Keratinocyte (primary cell): ENCODE measurements at regions not wholly inside any gene's neighbourhood (a gene's known extent, or its start where the extent isn't known, plus 50 kb on each side); places are given as distances from the start of the nearest gene placed in this dataset.

ENCODE experiments used
- DNase-seq: peaks from one replicate; pipeline ENCODE4 v3.0.0-alpha.2; 2011; ENCODE audit warnings: low read depth, missing footprints, low spot score
- FAIRE-seq: peaks from 2 replicates; lab custom pipeline; 2011; peaks lifted over from hg19 to GRCh38; lab: Jason Lieb, UNC
- H2AFZ ChIP-seq: 2 replicates; pipeline ENCODE4 v1.6.0; 2012; ENCODE audit warnings: low read length, control low read depth, inconsistent platforms; ENCODE audit not compliant: control insufficient read depth
- H3K27ac ChIP-seq: 2 replicates; pipeline ENCODE4 v1.5.1; 2011; ENCODE audit warnings: low read length; ENCODE audit not compliant: control insufficient read depth, insufficient read depth
- H3K27me3 ChIP-seq: 3 replicates; pipeline ENCODE4 v1.6.0; 2011; ENCODE audit warnings: low read length; ENCODE audit not compliant: control insufficient read depth, insufficient read depth; ENCODE audit errors: extremely low read depth
- H3K36me3 ChIP-seq, 2 experiments: 2 replicates in 1 of 2; 3 replicates in 1 of 2; pipeline ENCODE4 v1.5.1; 2011; ENCODE audit warnings: low read length in 2 of 2, mild to moderate bottlenecking in 1 of 2; ENCODE audit not compliant: control insufficient read depth in 2 of 2, insufficient read depth in 2 of 2; ENCODE audit errors: extremely low read depth in 1 of 2
- H3K4me1 ChIP-seq: 3 replicates; pipeline ENCODE4 v1.5.1; 2011; ENCODE audit warnings: low read length; ENCODE audit not compliant: control insufficient read depth, insufficient read depth; ENCODE audit errors: extremely low read depth
- H3K4me2 ChIP-seq: 3 replicates; pipeline ENCODE4 v1.6.0; 2011; ENCODE audit warnings: low read depth, low read length; ENCODE audit not compliant: control insufficient read depth, insufficient read depth; ENCODE audit errors: extremely low read depth
- H3K4me3 ChIP-seq, 3 experiments: fragments of 200-600 bp in 1 of 3; sonication (generic) in 1 of 3; 2 replicates in 2 of 3; 3 replicates in 1 of 3; pipeline ENCODE4 v1.5.1; 2011 to 2016; ENCODE audit warnings: low read length in 3 of 3, mild to moderate bottlenecking in 3 of 3, control low read depth in 2 of 3, inconsistent platforms in 1 of 3, low read depth in 1 of 3, mixed read lengths in 1 of 3, mixed run types in 1 of 3, moderate library complexity in 1 of 3; ENCODE audit not compliant: control insufficient read depth in 2 of 3, insufficient read depth in 2 of 3; ENCODE audit errors: extremely low read depth in 1 of 3
- H3K79me2 ChIP-seq: 2 replicates; pipeline ENCODE4 v1.6.0; 2012; ENCODE audit warnings: low read length; ENCODE audit not compliant: control insufficient read depth, insufficient read depth
- H3K9ac ChIP-seq: 3 replicates; pipeline ENCODE4 v1.6.0; 2011; ENCODE audit warnings: low read length; ENCODE audit not compliant: control insufficient read depth, insufficient read depth; ENCODE audit errors: extremely low read depth
- H3K9me1 ChIP-seq: 3 replicates; pipeline ENCODE4 v1.6.0; 2011; ENCODE audit warnings: low read length; ENCODE audit not compliant: control insufficient read depth, insufficient read depth; ENCODE audit errors: extremely low read depth
- H3K9me3 ChIP-seq: 2 replicates; pipeline ENCODE4 v1.5.1; 2012; ENCODE audit warnings: low read depth, low read length; ENCODE audit not compliant: control insufficient read depth
- H4K20me1 ChIP-seq: 3 replicates; pipeline ENCODE4 v1.6.0; 2011; ENCODE audit warnings: low read length; ENCODE audit not compliant: control insufficient read depth, insufficient read depth; ENCODE audit errors: extremely low read depth
- CTCF ChIP-seq, 3 experiments: IDR thresholded peaks in 1 of 3; conservative IDR thresholded peaks in 1 of 3; optimal IDR thresholded peaks in 1 of 3; 2 replicates in 2 of 3; 3 replicates in 1 of 3; pipeline versions ENCODE3 to v1.5.1; 2011; ENCODE audit warnings: low read length in 3 of 3, mild to moderate bottlenecking in 3 of 3, moderate library complexity in 2 of 3, control low read depth in 1 of 3, inconsistent platforms in 1 of 3; ENCODE audit not compliant: insufficient read depth in 2 of 3; ENCODE audit errors: extremely low read depth in 1 of 3
- EZH2 ChIP-seq: IDR thresholded peaks from one replicate; pipeline ENCODE4 v1.6.1; 2012; ENCODE audit warnings: inconsistent platforms, mild to moderate bottlenecking, low read length, moderate library complexity
- dilution Hi-C: fragments of 300-500 bp; cut with MboI; formaldehyde crosslinking; loops from one replicate; pipeline ENCODE4 v1.7.0; 2020; ENCODE audit warnings: low sequenced_read_pairs; ENCODE audit not compliant: extremely low pct_ligation_motif_present
- small RNA-seq, 3 experiments: library from RNA; depleted of rRNA; stranded (forward); fragments of <200 nt; gene quantifications; one replicate each; pipeline ENCODE3, GENCODE V24; 2012; ENCODE audit warnings: low read depth in 3 of 3, low replicate concordance in 1 of 3; ENCODE audit not compliant: insufficient read length in 3 of 3

- no peaks in the 10 kb centered on the region for H3K9me1 ChIP-seq
- no peaks in the 10 kb centered on the region for H4K20me1 ChIP-seq
- no peak overlapping the region for H3K27ac ChIP-seq
- no peak overlapping the region for H3K4me3 ChIP-seq
- H3K4me2 ChIP-seq = no peak overlapping the region
- no peaks in the 10 kb centered on the region for H3K4me1 ChIP-seq
- H3K27me3 ChIP-seq = no peaks in the 10 kb centered on the region
- no peak overlapping the region for H2AFZ ChIP-seq
- no peaks in the 10 kb centered on the region for H3K79me2 ChIP-seq
- no peak for TF ChIP-seq EZH2
- TF ChIP-seq CTCF (optimal IDR thresholded peaks at IDR 0.05 in 1 of 3, IDR thresholded peaks at IDR 0.05 in 1 of 3, conservative IDR thresholded peaks at IDR 0.05 in 1 of 3; ENCODE audit: extremely low read depth in 1 of 3, insufficient read depth in 2 of 3, low read length in 3 of 3) = no peak
- dilution Hi-C loops = no loop called here
- no peak overlapping the region for H3K9ac ChIP-seq
- no peaks in the 10 kb centered on the region for H3K36me3 ChIP-seq
- H3K9me3 ChIP-seq = no peaks in the 10 kb centered on the region
- DNase-seq (no peak), FAIRE-seq (no peak)
Observed at GRCh38 chr14:51807356-51807755, 53.1 kb upstream of the GNG2 start.

Small RNA genes lying in the stretch of these regions (small RNA-seq; reads per million reads assigned to genes)
- 0 reads per million in 3 experiments for gene AL079307.3
